SHP77 treated with DMSO at 0.1 percent for 48 hours (cell line): ENCODE measurements at regions not wholly inside any gene's neighbourhood (a gene's known extent, or its start where the extent isn't known, plus 50 kb on each side); places are given as distances from the start of the nearest gene placed in this dataset.
"Not testable (repeated sequence)": the region's sequence is repeated elsewhere in the genome, so short reads cannot be mapped to it uniquely, and the experiment has no call there.

ENCODE experiments used
- DNase-seq: peaks from one replicate; lab custom pipeline; 2025; lab: John Stamatoyannopoulos, UW

DNA sequence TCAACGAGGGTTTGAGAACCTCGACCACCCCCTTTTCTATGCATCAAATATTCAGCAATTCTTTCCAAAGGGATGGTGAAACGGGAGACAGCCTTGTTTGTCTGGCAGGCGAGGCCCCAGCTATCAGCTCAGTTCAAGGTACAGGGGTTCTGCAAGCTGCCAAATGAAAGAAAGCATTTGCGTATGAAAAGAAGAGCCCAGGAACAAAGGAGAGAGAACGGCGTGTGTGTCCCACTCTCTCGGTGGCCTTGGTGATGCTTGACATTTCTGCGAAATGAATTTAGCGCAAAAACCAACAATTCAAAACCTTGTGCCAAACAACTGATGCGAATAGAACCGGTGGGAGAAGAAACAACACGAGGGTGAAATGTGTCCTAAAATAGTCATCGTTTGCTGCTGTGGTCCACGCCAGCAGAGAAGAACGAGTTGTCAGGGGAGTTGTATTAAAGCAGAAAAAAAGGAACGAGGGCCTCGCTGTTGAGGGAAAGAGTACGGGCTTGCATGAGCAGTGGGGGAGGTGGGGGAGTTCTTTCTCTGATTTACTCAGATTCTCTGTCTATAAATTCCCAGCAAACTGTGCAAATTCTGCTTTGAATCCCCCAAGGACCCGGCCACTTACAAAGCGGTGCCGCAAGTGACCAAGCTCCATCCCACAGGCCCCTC lies 97.7 kb downstream of the TMEM130 start:
- DNase-seq, result no peak

DNA sequence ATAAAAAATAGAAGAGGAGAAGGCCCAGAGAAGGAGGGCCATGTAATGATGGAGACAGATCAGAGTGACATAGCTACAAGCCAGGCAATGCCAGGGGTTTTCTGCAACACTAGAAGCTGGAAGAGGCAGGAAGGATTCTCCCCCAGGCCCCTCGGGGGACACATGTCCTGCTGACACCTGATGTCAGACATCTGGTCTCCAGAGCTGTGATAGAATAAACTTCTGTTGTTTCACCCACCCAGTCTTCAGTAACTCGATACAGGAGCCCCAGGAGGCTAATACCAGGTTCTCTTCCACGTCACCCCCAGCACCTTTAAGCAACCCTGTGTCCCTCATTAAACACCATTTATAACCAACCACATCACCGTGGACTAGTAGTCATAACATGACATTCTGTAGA lies 94.9 kb downstream of the TMEM130 start:
- no peak for DNase-seq

DNA sequence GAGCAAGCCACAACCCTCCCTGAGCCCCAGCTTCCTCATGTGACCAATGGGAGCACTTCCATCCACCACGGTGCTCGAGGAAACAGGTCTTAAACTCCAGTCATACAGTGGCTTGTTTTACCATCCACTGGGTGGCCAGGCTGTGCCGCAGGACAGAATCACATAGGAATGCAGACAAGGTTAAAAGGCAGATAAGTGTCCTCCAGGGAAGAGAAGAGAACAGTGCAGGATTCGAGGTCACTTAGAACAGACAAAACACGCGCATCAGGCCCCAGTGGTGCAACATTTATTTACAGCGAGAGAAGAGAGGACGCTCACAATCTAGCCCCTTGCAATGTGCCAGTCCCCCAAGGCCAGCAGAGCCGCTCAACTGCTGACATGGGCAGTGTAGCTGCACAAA lies 92.8 kb downstream of the TMEM130 start:
- DNase-seq, result no peak

DNA sequence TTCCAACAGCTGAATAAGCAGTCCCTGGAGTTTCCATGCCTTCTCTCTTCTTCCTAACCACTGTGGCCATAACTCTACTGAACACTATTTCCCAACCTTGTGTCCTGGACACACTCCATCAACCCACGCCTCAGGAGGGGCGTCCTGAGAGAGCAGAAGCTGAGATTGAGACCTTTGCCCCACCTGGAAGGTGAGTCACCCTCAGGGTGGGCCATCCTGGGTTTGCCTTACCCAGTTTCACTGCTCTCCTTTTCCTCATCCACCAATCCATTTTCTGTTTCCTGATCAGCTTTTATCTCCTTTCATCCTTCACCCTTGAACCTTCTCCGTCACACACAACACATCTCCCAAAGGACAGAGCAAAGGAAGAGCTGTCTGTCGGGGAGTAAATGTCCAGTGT lies 91.4 kb downstream of the TMEM130 start:
- DNase-seq, result no peak

DNA sequence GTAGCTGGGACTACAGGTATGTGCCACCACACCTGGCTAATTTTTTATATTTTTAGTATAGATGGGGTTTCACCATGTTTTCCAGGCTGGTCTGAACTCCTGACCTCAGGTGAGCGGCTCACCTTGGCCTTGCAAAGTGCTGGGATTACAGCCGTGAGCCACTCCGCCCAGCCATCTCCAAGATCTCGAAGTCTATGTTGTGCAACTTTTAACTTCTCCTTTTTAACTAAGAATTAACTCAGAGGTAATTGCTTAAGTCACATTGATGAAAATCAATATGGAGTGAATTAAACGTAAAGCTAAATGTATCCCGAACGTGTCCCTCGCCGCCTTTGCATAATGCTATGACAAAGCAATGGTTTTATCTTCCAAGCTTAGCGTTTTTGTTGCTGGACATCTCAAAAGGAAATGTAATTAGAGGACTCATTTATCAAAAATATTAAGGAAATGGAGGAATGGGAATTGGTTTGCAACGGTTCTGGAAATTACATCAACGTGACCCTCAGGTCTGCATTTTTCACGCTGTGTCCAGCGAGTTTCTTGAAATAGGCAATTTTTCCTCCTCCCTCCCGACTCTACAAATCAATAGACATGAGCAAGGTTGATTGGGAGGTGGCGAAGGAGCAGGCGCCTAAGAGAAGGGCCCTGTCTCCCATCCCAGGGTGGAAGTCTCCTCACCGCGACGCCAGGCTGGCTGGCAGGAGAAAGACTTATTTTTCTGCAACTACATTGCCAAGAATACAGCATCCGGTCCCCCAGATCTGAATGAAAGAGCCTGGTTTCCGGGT lies 89.8 kb downstream of the TMEM130 start:
- no peak for DNase-seq

DNA sequence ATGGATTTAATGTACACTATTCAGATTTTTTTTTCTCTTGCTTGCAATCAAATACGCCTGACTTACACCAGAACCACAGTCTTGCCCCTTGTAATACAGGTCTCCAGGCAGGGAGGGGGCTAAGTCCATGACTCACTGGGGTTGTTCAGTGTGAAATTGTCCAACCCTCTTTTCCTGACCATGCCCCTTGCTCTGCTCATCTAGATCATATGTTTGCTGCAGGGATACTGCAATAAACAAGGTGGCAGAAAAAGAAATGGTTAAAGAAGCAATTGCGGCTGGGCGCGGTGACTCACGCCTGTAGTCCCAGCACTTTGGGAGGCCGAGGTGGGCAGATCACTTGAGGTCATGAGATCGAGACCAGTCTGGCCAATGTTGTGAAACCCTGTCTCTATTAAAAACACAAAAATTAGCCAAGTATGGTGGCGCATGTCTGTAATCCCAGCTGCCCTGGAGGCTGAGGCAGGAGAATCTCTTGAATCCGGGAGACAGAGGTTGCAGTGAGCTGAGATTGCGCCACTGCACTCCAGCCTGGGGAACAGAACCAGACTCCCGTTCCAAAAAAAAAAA lies 85.5 kb downstream of the TMEM130 start:
- no peak for DNase-seq

DNA sequence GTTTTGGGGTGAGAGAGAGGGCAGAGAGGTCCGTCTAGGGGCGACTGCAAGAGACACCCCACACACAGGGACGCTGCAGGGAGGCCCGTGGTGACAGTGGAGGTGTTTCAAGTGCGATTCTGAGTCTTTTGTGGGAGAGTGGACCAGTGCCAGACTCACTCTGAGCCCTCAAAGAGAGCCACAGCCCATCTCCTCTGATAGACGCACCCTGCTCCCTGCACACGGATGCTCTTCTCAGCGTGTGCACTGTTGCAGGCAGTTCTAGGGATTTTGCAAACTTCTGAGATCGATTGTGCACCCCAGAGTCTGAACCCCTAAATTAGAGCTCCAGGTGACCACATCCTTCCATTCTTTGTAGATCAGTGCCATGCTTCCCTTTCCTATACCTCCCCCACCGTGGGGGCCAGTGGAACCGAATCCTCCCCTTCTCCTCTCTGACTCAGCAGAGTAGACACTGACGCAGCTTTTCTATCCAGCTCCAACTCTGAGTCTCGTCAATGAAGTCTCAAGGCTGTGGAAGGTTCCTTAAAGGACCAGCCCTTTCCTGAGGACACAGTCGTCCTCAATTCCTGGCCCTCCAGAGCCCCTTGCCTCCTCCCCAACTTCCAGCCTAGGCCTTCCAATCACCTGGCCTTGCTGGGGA lies 83.8 kb downstream of the TMEM130 start:
- DNase-seq, result no peak

DNA sequence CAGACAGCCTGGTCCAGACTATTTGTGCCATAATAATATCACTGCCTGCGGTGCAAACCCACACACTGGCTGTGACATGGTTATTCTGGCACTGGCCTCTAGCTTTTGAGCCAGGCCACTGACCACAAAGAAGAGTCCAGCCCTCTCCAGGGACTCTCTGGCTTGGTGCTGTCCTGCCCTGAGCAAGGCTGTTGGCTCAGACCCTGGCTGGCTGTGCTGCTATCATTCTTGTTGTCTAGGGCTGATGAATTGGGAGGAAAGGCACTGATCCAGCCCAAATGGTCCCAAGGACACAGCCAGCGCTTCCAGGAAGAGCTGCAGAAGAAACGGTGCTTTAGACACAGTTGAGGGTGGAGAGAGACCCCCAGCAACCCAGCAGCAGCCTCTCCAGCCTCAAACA lies 80.8 kb downstream of the TMEM130 start:
- DNase-seq, result no peak

DNA sequence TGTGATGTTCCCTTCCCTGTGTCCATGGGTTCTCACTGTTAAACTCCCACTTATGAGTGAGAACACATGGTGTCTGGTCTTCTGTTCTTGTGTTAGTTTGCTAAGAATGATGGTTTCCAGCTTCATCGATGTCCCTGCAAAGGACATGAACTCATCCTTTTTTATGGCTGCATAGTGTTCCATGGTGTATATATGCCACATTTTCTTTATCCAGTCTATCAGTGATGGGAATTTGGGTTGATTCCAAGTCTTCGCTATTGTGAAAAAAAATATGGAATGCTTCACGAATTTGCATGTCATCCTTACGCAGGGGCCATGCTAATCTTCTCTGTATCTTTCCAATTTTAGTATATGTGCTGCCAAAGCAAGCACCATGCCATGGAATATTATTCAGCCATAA lies 75.4 kb downstream of the TMEM130 start:
- DNase-seq, result not testable (repeated sequence)

DNA sequence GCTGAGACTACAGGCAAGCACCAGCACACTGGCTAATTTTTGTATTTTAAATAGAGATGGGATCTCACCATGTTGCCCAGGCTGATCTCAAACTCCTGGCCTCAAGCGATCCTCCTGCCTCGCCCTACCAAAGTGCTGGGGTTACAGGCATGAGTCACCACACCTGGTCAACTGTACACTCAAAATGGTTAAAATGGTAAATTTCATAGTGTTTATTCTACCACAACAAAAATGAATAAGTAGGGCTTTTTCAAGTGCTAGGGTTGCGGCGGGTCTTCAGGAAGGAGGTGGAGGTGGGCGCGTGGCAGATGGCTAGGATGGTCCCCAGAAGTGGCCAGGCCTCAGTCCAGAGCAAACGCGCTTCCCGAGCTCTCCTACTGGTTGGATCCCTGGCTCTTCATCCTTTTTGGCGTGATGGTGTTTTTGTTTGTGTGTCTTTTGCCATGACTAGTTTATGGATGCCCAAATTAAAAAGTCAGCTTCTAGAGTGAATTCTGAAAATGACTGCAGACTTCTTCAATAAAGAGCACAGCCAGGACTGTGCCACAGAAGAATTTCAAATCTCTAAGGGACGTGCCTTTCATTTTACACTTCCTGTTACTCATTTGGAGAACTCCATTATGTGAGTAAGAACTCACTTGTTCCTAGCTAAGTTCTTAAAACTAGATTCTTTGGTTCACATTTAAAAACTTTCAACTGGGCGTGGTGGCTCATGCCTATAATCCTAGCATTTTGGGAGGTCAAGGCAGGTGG lies 73.9 kb downstream of the TMEM130 start:
- no peak for DNase-seq
